ENCODE measurements at regions not wholly inside any gene's neighbourhood (a gene's known extent, or its start where the extent isn't known, plus 50 kb on each side); places are given as distances from the start of the nearest gene placed in this dataset.

GRCh38 chr4:27128443-27128842, 267.8 kb downstream of the STIM2 start:
- Histone ChIP-seq H3K36me3 (ENCODE audit: control insufficient read depth in 3 of 3, insufficient read depth in 2 of 3, low read depth in 1 of 3, low read length in 3 of 3) (no peaks in the 10 kb centered on the region), H3K4me3 (ENCODE audit: low read depth in 1 of 3, low read length in 3 of 3) (no peak overlapping the region), H3K27me3 (ENCODE audit: control insufficient read depth in 3 of 3, insufficient read depth in 3 of 3, low read length in 3 of 3) (peaks cover 0 to 3% (median 0%) of the 10 kb centered on the region in 3 donors), H3K4me1 (ENCODE audit: control insufficient read depth in 3 of 3, insufficient read depth in 2 of 3, low read depth in 1 of 3, low read length in 2 of 3) (peaks cover 0 to 12% (median 2%) of the 10 kb centered on the region in 3 donors), H3K27ac (ENCODE audit: low read depth in 1 of 3, low read length in 2 of 3) (no peak overlapping the region), H3K9me3 (ENCODE audit: control insufficient read depth in 2 of 2, insufficient read depth in 1 of 2, low read depth in 1 of 2, low read length in 1 of 2) (peaks cover 0 to 2% of the 10 kb centered on the region in 2 donors)
- DNase-seq (no peak), FAIRE-seq (no peak)
- WGBS, 3 donors, result 84 to 94% (median 85%) methylated on average over 5 of the region's 5 CpGs

GRCh38 chr4:27129871-27130366, 269.3 kb downstream of the STIM2 start:
- no peak for FAIRE-seq
- Histone ChIP-seq H3K36me3 (ENCODE audit: control insufficient read depth in 3 of 3, insufficient read depth in 2 of 3, low read depth in 1 of 3, low read length in 3 of 3) (no peaks in the 10 kb centered on the region), H3K27ac (ENCODE audit: low read depth in 1 of 3, low read length in 2 of 3) (no peak overlapping the region), H3K4me1 (ENCODE audit: control insufficient read depth in 3 of 3, insufficient read depth in 2 of 3, low read depth in 1 of 3, low read length in 2 of 3) (peaks cover 0 to 8% (median 2%) of the 10 kb centered on the region in 3 donors), H3K9me3 (ENCODE audit: control insufficient read depth in 2 of 2, insufficient read depth in 1 of 2, low read depth in 1 of 2, low read length in 1 of 2) (peaks cover 0 to 5% of the 10 kb centered on the region in 2 donors), H3K27me3 (ENCODE audit: control insufficient read depth in 3 of 3, insufficient read depth in 3 of 3, low read length in 3 of 3) (peaks cover 0 to 3% (median 0%) of the 10 kb centered on the region in 3 donors), H3K4me3 (ENCODE audit: low read depth in 1 of 3, low read length in 3 of 3) (no peak overlapping the region)
- 81 to 85% (median 84%) methylated on average over 7 of the region's 7 CpGs for WGBS, 3 donors
- no peak for DNase-seq

GRCh38 chr4:27132497-27132896, 271.9 kb downstream of the STIM2 start:
- Histone ChIP-seq H3K4me1 (ENCODE audit: control insufficient read depth in 3 of 3, insufficient read depth in 2 of 3, low read depth in 1 of 3, low read length in 2 of 3) (peaks cover 0 to 1% (median 0%) of the 10 kb centered on the region in 3 donors), H3K36me3 (ENCODE audit: control insufficient read depth in 3 of 3, insufficient read depth in 2 of 3, low read depth in 1 of 3, low read length in 3 of 3) (no peaks in the 10 kb centered on the region), H3K27me3 (ENCODE audit: control insufficient read depth in 3 of 3, insufficient read depth in 3 of 3, low read length in 3 of 3) (peaks cover 0 to 3% (median 0%) of the 10 kb centered on the region in 3 donors), H3K4me3 (ENCODE audit: low read depth in 1 of 3, low read length in 3 of 3) (no peak overlapping the region), H3K27ac (ENCODE audit: low read depth in 1 of 3, low read length in 2 of 3) (no peak overlapping the region), H3K9me3 (ENCODE audit: control insufficient read depth in 2 of 2, insufficient read depth in 1 of 2, low read depth in 1 of 2, low read length in 1 of 2) (peaks cover 0 to 5% of the 10 kb centered on the region in 2 donors)
- FAIRE-seq (no peak), DNase-seq (no peak)
- WGBS, 3 donors, result 86 to 97% (median 95%) methylated on average over 1 of the region's 1 CpG

GRCh38 chr4:27140486-27140885, 279.8 kb downstream of the STIM2 start:
- no peaks in the 10 kb centered on the region for H3K4me1 ChIP-seq (ENCODE audit: control insufficient read depth in 3 of 3, insufficient read depth in 2 of 3, low read depth in 1 of 3, low read length in 2 of 3)
- 70 to 77% (median 71%) methylated on average over 4 of the region's 4 CpGs for WGBS, 3 donors
- no peak for FAIRE-seq
- H3K27ac ChIP-seq (ENCODE audit: low read depth in 1 of 3, low read length in 2 of 3), result no peak overlapping the region
- no peaks in the 10 kb centered on the region for H3K27me3 ChIP-seq (ENCODE audit: control insufficient read depth in 3 of 3, insufficient read depth in 3 of 3, low read length in 3 of 3)
- no peak for DNase-seq
- H3K36me3 ChIP-seq (ENCODE audit: control insufficient read depth in 3 of 3, insufficient read depth in 2 of 3, low read depth in 1 of 3, low read length in 3 of 3), result no peaks in the 10 kb centered on the region
- H3K9me3 ChIP-seq (ENCODE audit: control insufficient read depth in 2 of 2, insufficient read depth in 1 of 2, low read depth in 1 of 2, low read length in 1 of 2), result no peaks in the 10 kb centered on the region
- no peak overlapping the region for H3K4me3 ChIP-seq (ENCODE audit: low read depth in 1 of 3, low read length in 3 of 3)

- 54 to 74% (median 55%) methylated on average over 6 of the region's 6 CpGs for WGBS, 3 donors
Measured at GRCh38 chr4:27141530-27141929, 280.9 kb downstream of the STIM2 start.

GRCh38 chr4:27142841-27143240, 282.2 kb downstream of the STIM2 start:
- Histone ChIP-seq H3K36me3 (ENCODE audit: control insufficient read depth in 3 of 3, insufficient read depth in 2 of 3, low read depth in 1 of 3, low read length in 3 of 3) (no peaks in the 10 kb centered on the region), H3K4me3 (ENCODE audit: low read depth in 1 of 3, low read length in 3 of 3) (no peak overlapping the region), H3K27me3 (ENCODE audit: control insufficient read depth in 3 of 3, insufficient read depth in 3 of 3, low read length in 3 of 3) (no peaks in the 10 kb centered on the region), H3K9me3 (ENCODE audit: control insufficient read depth in 2 of 2, insufficient read depth in 1 of 2, low read depth in 1 of 2, low read length in 1 of 2) (no peaks in the 10 kb centered on the region), H3K27ac (ENCODE audit: low read depth in 1 of 3, low read length in 2 of 3) (no peak overlapping the region), H3K4me1 (ENCODE audit: control insufficient read depth in 3 of 3, insufficient read depth in 2 of 3, low read depth in 1 of 3, low read length in 2 of 3) (no peaks in the 10 kb centered on the region)
- DNase-seq, result no peak
- FAIRE-seq, result no peak
- WGBS, 3 donors, result 82 to 89% (median 87%) methylated on average over 2 of the region's 2 CpGs

More at GRCh38 chr4:27141530-27141929, 280.9 kb downstream of the STIM2 start:
- no peak for FAIRE-seq
- Histone ChIP-seq H3K27ac (ENCODE audit: low read depth in 1 of 3, low read length in 2 of 3) (no peak overlapping the region), H3K4me3 (ENCODE audit: low read depth in 1 of 3, low read length in 3 of 3) (no peak overlapping the region), H3K27me3 (ENCODE audit: control insufficient read depth in 3 of 3, insufficient read depth in 3 of 3, low read length in 3 of 3) (no peaks in the 10 kb centered on the region), H3K4me1 (ENCODE audit: control insufficient read depth in 3 of 3, insufficient read depth in 2 of 3, low read depth in 1 of 3, low read length in 2 of 3) (no peaks in the 10 kb centered on the region), H3K36me3 (ENCODE audit: control insufficient read depth in 3 of 3, insufficient read depth in 2 of 3, low read depth in 1 of 3, low read length in 3 of 3) (no peaks in the 10 kb centered on the region), H3K9me3 (ENCODE audit: control insufficient read depth in 2 of 2, insufficient read depth in 1 of 2, low read depth in 1 of 2, low read length in 1 of 2) (no peaks in the 10 kb centered on the region)
- no peak for DNase-seq

GRCh38 chr4:27145597-27145996, 285.0 kb downstream of the STIM2 start:
- Histone ChIP-seq H3K27me3 (ENCODE audit: control insufficient read depth in 3 of 3, insufficient read depth in 3 of 3, low read length in 3 of 3) (no peaks in the 10 kb centered on the region), H3K27ac (ENCODE audit: low read depth in 1 of 3, low read length in 2 of 3) (no peak overlapping the region), H3K4me1 (ENCODE audit: control insufficient read depth in 3 of 3, insufficient read depth in 2 of 3, low read depth in 1 of 3, low read length in 2 of 3) (no peaks in the 10 kb centered on the region), H3K4me3 (ENCODE audit: low read depth in 1 of 3, low read length in 3 of 3) (no peak overlapping the region), H3K36me3 (ENCODE audit: control insufficient read depth in 3 of 3, insufficient read depth in 2 of 3, low read depth in 1 of 3, low read length in 3 of 3) (no peaks in the 10 kb centered on the region), H3K9me3 (ENCODE audit: control insufficient read depth in 2 of 2, insufficient read depth in 1 of 2, low read depth in 1 of 2, low read length in 1 of 2) (no peaks in the 10 kb centered on the region)
- 34 to 51% (median 46%) methylated on average over 2 of the region's 2 CpGs for WGBS, 3 donors
- FAIRE-seq, result no peak
- DNase-seq, result no peak

- Histone ChIP-seq H3K36me3 (ENCODE audit: control insufficient read depth in 3 of 3, insufficient read depth in 2 of 3, low read depth in 1 of 3, low read length in 3 of 3) (no peaks in the 10 kb centered on the region), H3K4me3 (ENCODE audit: low read depth in 1 of 3, low read length in 3 of 3) (no peak overlapping the region), H3K4me1 (ENCODE audit: control insufficient read depth in 3 of 3, insufficient read depth in 2 of 3, low read depth in 1 of 3, low read length in 2 of 3) (no peaks in the 10 kb centered on the region), H3K27ac (ENCODE audit: low read depth in 1 of 3, low read length in 2 of 3) (no peak overlapping the region), H3K9me3 (ENCODE audit: control insufficient read depth in 2 of 2, insufficient read depth in 1 of 2, low read depth in 1 of 2, low read length in 1 of 2) (no peaks in the 10 kb centered on the region), H3K27me3 (ENCODE audit: control insufficient read depth in 3 of 3, insufficient read depth in 3 of 3, low read length in 3 of 3) (no peaks in the 10 kb centered on the region)
- DNase-seq (no peak), FAIRE-seq (no peak)
- WGBS, 3 donors, result 68 to 76% (median 75%) methylated on average over 1 of the region's 1 CpG
Measured at GRCh38 chr4:27148211-27148895, 287.7 kb downstream of the STIM2 start.
